ENCODE measurements at regions not wholly inside any gene's neighbourhood (a gene's known extent, or its start where the extent isn't known, plus 50 kb on each side); places are given as distances from the start of the nearest gene placed in this dataset.

- no peak for TF ChIP-seq RNF2 (IDR thresholded peaks at IDR 0.05; ENCODE audit: borderline replicate concordance, low read depth)
- TF ChIP-seq E2F6 (IDR thresholded peaks at IDR 0.05; ENCODE audit: borderline replicate concordance, low read depth), result no peak
- no peak for TF ChIP-seq KDM1A (IDR thresholded peaks at IDR 0.05; ENCODE audit: low read depth)
- no peak for TF ChIP-seq POLR2A (IDR thresholded peaks at IDR 0.05; ENCODE audit: low read length)
- TF ChIP-seq BHLHE40 (IDR thresholded peaks at IDR 0.05; ENCODE audit: low read depth, low read length), result no peak
- TF ChIP-seq GATA3 (IDR thresholded peaks at IDR 0.05; ENCODE audit: borderline replicate concordance), result peak; percentile 44; the same call in 1 of the 2 replicates
- no peak for TF ChIP-seq NPAS2 (CRISPR knock-in tag; IDR thresholded peaks at IDR 0.05; ENCODE audit: borderline replicate concordance)
- no peak for TF ChIP-seq HDAC2 (IDR thresholded peaks at IDR 0.05)
- peak; percentile 91 for TF ChIP-seq HES2 (IDR thresholded peaks at IDR 0.05)
- peak; percentile 81 to 87; a peak in 3 of 5 replicates for TF ChIP-seq EP300 (IDR thresholded peaks at IDR 0.05)
- TF ChIP-seq ATOH8 (CRISPR knock-in tag; IDR thresholded peaks at IDR 0.05; ENCODE audit: low read depth), result no peak
- no peak for TF ChIP-seq FOXS1 (CRISPR knock-in tag; IDR thresholded peaks at IDR 0.05)
- TF ChIP-seq HEYL (CRISPR knock-in tag; IDR thresholded peaks at IDR 0.05), result no peak
- TF ChIP-seq NR3C1 (IDR thresholded peaks at IDR 0.05), result no peak
- TF ChIP-seq HOXA7 (CRISPR knock-in tag; IDR thresholded peaks at IDR 0.05), result no peak
- no peak for TF ChIP-seq TP53 (CRISPR knock-in tag; IDR thresholded peaks at IDR 0.05)
- peak; percentile 78 for TF ChIP-seq CTCF (IDR thresholded peaks at IDR 0.05)
- TF ChIP-seq EHF (CRISPR knock-in tag; IDR thresholded peaks at IDR 0.05), result no peak
- TF ChIP-seq MAZ (IDR thresholded peaks at IDR 0.05; ENCODE audit: borderline replicate concordance, low read depth, low read length), result no peak
- TF ChIP-seq POLR2AphosphoS2 (conservative IDR thresholded peaks at IDR 0.05; ENCODE audit: low read length), result no peak
- TF ChIP-seq KDM5A (IDR thresholded peaks at IDR 0.05), result no peak
- no peak for TF ChIP-seq CBX2 (IDR thresholded peaks at IDR 0.05; ENCODE audit: borderline replicate concordance, low read depth)
- no peak for TF ChIP-seq FOSB (CRISPR knock-in tag; IDR thresholded peaks at IDR 0.05)
- TF ChIP-seq RAD21 (conservative IDR thresholded peaks at IDR 0.05 in 1 of 2, IDR thresholded peaks at IDR 0.05 in 1 of 2), result peak; percentile 91 to 97
- no peak for TF ChIP-seq RCOR1 (IDR thresholded peaks at IDR 0.05; ENCODE audit: low read depth, low read length)
- peak; percentile 96 to 97 for TF ChIP-seq CEBPB (IDR thresholded peaks at IDR 0.05)
- TF ChIP-seq BCL3 (IDR thresholded peaks at IDR 0.05), result no peak
- TF ChIP-seq JUNB (IDR thresholded peaks at IDR 0.05), result no peak; the same call in 1 of the 2 replicates
- TF ChIP-seq EHMT2 (IDR thresholded peaks at IDR 0.05; ENCODE audit: low read depth), result no peak
- no peak for TF ChIP-seq HOXB13 (CRISPR knock-in tag; IDR thresholded peaks at IDR 0.05; ENCODE audit: low read depth)
- no peak for TF ChIP-seq FOSL2 (IDR thresholded peaks at IDR 0.05)
- peak; percentile 65 for TF ChIP-seq FOSL2 (CRISPR knock-in tag; IDR thresholded peaks at IDR 0.05)
- TF ChIP-seq TFCP2L1 (CRISPR knock-in tag; IDR thresholded peaks at IDR 0.05), result no peak
- no peak for TF ChIP-seq ZNF302 (CRISPR knock-in tag; IDR thresholded peaks at IDR 0.05)
- no peak for TF ChIP-seq CBX8 (IDR thresholded peaks at IDR 0.05)
- no peak for TF ChIP-seq RFX5 (IDR thresholded peaks at IDR 0.05)
- no peak for TF ChIP-seq CHD2 (IDR thresholded peaks at IDR 0.05; ENCODE audit: low read length, partially characterized antibody)
- no peak for TF ChIP-seq ZSCAN20 (CRISPR knock-in tag; IDR thresholded peaks at IDR 0.05)
- no peak for TF ChIP-seq HOXB5 (CRISPR knock-in tag; IDR thresholded peaks at IDR 0.05)
- no peak for TF ChIP-seq CHD4 (IDR thresholded peaks at IDR 0.05; ENCODE audit: borderline replicate concordance)
- TF ChIP-seq ZC3H11A (IDR thresholded peaks at IDR 0.05), result no peak
- no peak for TF ChIP-seq ESRRA (IDR thresholded peaks at IDR 0.05; ENCODE audit: borderline replicate concordance, low read length)
Measured at GRCh38 chr9:115694014-115694413, 459.6 kb upstream of the PAPPA start (continued).
